GM21737 (cell line): ENCODE measurements at regions not wholly inside any gene's neighbourhood (a gene's known extent, or its start where the extent isn't known, plus 50 kb on each side); places are given as distances from the start of the nearest gene placed in this dataset.
"Not testable (repeated sequence)": the region's sequence is repeated elsewhere in the genome, so short reads cannot be mapped to it uniquely, and the experiment has no call there.

Experiments used
- ATAC-seq: cut with Tn5 transposase; IDR thresholded peaks from one replicate; pipeline ENCODE4 v1.9.1; 2021; ENCODE audit warnings: mild to moderate bottlenecking, moderate library complexity; ENCODE audit not compliant: unreplicated experiment

- ATAC-seq = no peak
Observed at GRCh38 chr3:191959876-191960413, 499.0 kb downstream of the PYDC2 start.

- ATAC-seq = no peak
Observed at GRCh38 chr3:191961022-191961421, 500.1 kb downstream of the PYDC2 start.

GRCh38 chr3:191961529-191961928 lies 500.6 kb downstream of the PYDC2 start:
- ATAC-seq = no peak

GRCh38 chr3:191962324-191962723 lies 501.4 kb downstream of the PYDC2 start:
- no peak for ATAC-seq

GRCh38 chr3:191963182-191963581 lies 502.2 kb downstream of the PYDC2 start:
- ATAC-seq = no peak

- no peak for ATAC-seq
Observed at GRCh38 chr3:191966556-191966955, 505.6 kb downstream of the PYDC2 start.

GRCh38 chr3:191968299-191968698 lies 507.3 kb downstream of the PYDC2 start:
- no peak for ATAC-seq

GRCh38 chr3:191972714-191973398 lies 511.9 kb downstream of the PYDC2 start:
- no peak for ATAC-seq

- no peak for ATAC-seq
Observed at GRCh38 chr3:191973820-191974219, 512.9 kb downstream of the PYDC2 start.

- no peak for ATAC-seq
Observed at GRCh38 chr3:191975936-191976335, 515.0 kb downstream of the PYDC2 start.

GRCh38 chr3:191980443-191980842 lies 519.5 kb downstream of the PYDC2 start:
- ATAC-seq = no peak

GRCh38 chr3:191982481-191982880 lies 521.5 kb downstream of the PYDC2 start:
- no peak for ATAC-seq

GRCh38 chr3:191985691-191986090 lies 524.7 kb downstream of the PYDC2 start:
- ATAC-seq = no peak

- no peak for ATAC-seq
Observed at GRCh38 chr3:191987831-191988350, 526.9 kb downstream of the PYDC2 start.

- not testable (repeated sequence) for ATAC-seq
Observed at GRCh38 chr3:191993952-191994351, 533.0 kb downstream of the PYDC2 start.

GRCh38 chr3:191997093-191997492 lies 536.1 kb downstream of the PYDC2 start:
- ATAC-seq = no peak

- ATAC-seq = no peak
Observed at GRCh38 chr3:191997579-191998268, 536.8 kb downstream of the PYDC2 start.

- no peak for ATAC-seq
Observed at GRCh38 chr3:192001218-192001617, 540.3 kb downstream of the PYDC2 start.

- ATAC-seq = no peak
Observed at GRCh38 chr3:192005989-192006388, 545.0 kb downstream of the PYDC2 start.

- no peak for ATAC-seq
Observed at GRCh38 chr3:192009903-192010302, 548.9 kb downstream of the PYDC2 start.

- ATAC-seq = no peak
Observed at GRCh38 chr3:192010490-192010889, 549.5 kb downstream of the PYDC2 start.

- no peak for ATAC-seq
Observed at GRCh38 chr3:192011137-192011536, 550.2 kb downstream of the PYDC2 start.
